ENCODE measurements at regions not wholly inside any gene's neighbourhood (a gene's known extent, or its start where the extent isn't known, plus 50 kb on each side); places are given as distances from the start of the nearest gene placed in this dataset.

GRCh38 chr21:38913893-38914527 lies 108.3 kb downstream of the ETS2 start:
- POLR2A ChIA-PET: interaction anchor here (0.8 to 2.5 kb wide), 6 partner anchors 10 to 136 kb away, joined by 3 to 17 read pairs (median 4); no protein-coding TSS in a partner anchor

GRCh38 chr21:38913120-38913892 lies 107.6 kb downstream of the ETS2 start:
- Mint-ChIP-seq H3K36me3 (ENCODE audit: insufficient read depth, unreplicated experiment) (peaks cover 6% of the 10 kb centered on the region), H3K27ac (ENCODE audit: low read depth, unreplicated experiment) (no peak overlapping the region), H3K9me3 (ENCODE audit: unreplicated experiment) (no peaks in the 10 kb centered on the region), H3K4me3 (ENCODE audit: unreplicated experiment) (no peak overlapping the region), H3K27me3 (ENCODE audit: insufficient read depth, unreplicated experiment) (no peaks in the 10 kb centered on the region), H3K4me1 (ENCODE audit: insufficient read depth, unreplicated experiment) (peaks cover 9% of the 10 kb centered on the region)
- CTCF ChIA-PET: no interaction called here
- BruUV-seq (replicated peaks): TSS peak; percentile 16
- peak; percentile 92 for DNase-seq (ENCODE audit: unreplicated experiment)
- POLR2A ChIA-PET: interaction anchor here (0.6 to 12.7 kb wide), 15 partner anchors 9 to 270 kb away, joined by 3 to 188 read pairs (median 3); partner anchors contain the start of genes ETS2 and PSMG1
- intact Hi-C loops (cut with micrococcal nuclease): loop anchor here (2.0 to 10.0 kb wide), 4 partner anchors 45 to 131 kb away; partner anchors contain the start of gene ETS2
- TF ChIP-seq CTCF (IDR thresholded peaks at IDR 0.05; ENCODE audit: unreplicated experiment): no peak

More at GRCh38 chr21:38913893-38914527, 108.3 kb downstream of the ETS2 start:
- BruUV-seq (replicated peaks): no TSS peak
- Mint-ChIP-seq H3K4me1 (ENCODE audit: insufficient read depth, unreplicated experiment) (peaks cover 6% of the 10 kb centered on the region), H3K27ac (ENCODE audit: low read depth, unreplicated experiment) (no peak overlapping the region), H3K4me3 (ENCODE audit: unreplicated experiment) (no peak overlapping the region), H3K36me3 (ENCODE audit: insufficient read depth, unreplicated experiment) (peaks cover 6% of the 10 kb centered on the region), H3K27me3 (ENCODE audit: insufficient read depth, unreplicated experiment) (no peaks in the 10 kb centered on the region), H3K9me3 (ENCODE audit: unreplicated experiment) (no peaks in the 10 kb centered on the region)
- intact Hi-C loops (cut with micrococcal nuclease): loop anchor here (2.0 to 10.0 kb wide), 4 partner anchors 45 to 131 kb away; partner anchors contain the start of gene ETS2
- no peak for DNase-seq (ENCODE audit: unreplicated experiment)
- CTCF ChIA-PET: no interaction called here
- TF ChIP-seq CTCF (IDR thresholded peaks at IDR 0.05; ENCODE audit: unreplicated experiment): no peak

GRCh38 chr21:38912789-38913119 lies 107.0 kb downstream of the ETS2 start:
- no peaks in the 10 kb centered on the region for H3K9me3 Mint-ChIP-seq (ENCODE audit: unreplicated experiment)
- H3K36me3 Mint-ChIP-seq (ENCODE audit: insufficient read depth, unreplicated experiment): peaks cover 6% of the 10 kb centered on the region
- no peaks in the 10 kb centered on the region for H3K27me3 Mint-ChIP-seq (ENCODE audit: insufficient read depth, unreplicated experiment)
- CTCF ChIA-PET: no interaction called here
- H3K4me3 Mint-ChIP-seq (ENCODE audit: unreplicated experiment): no peak overlapping the region
- TF ChIP-seq CTCF (IDR thresholded peaks at IDR 0.05; ENCODE audit: unreplicated experiment): no peak
- intact Hi-C loops (cut with micrococcal nuclease): loop anchor here (2.0 to 10.0 kb wide), 4 partner anchors 46 to 132 kb away; partner anchors contain the start of gene ETS2
- H3K4me1 Mint-ChIP-seq (ENCODE audit: insufficient read depth, unreplicated experiment): peaks cover 14% of the 10 kb centered on the region
- H3K27ac Mint-ChIP-seq (ENCODE audit: low read depth, unreplicated experiment): no peak overlapping the region
- TSS peak; percentile 66 for BruUV-seq (replicated peaks)
- POLR2A ChIA-PET: interaction anchor here (0.5 to 12.7 kb wide), 15 partner anchors 9 to 271 kb away, joined by 3 to 188 read pairs (median 3); partner anchors contain the start of genes ETS2 and PSMG1
- DNase-seq (ENCODE audit: unreplicated experiment): no peak

- CTCF ChIA-PET: no interaction called here
- intact Hi-C loops (cut with micrococcal nuclease): loop anchor here (2.0 to 10.0 kb wide), 4 partner anchors 47 to 133 kb away; partner anchors contain the start of gene ETS2
- no TSS peak for BruUV-seq (replicated peaks)
These were observed 106.4 kb downstream of the ETS2 start for GRCh38 chr21:38912102-38912629.

More at GRCh38 chr21:38912102-38912629, 106.4 kb downstream of the ETS2 start:
- Mint-ChIP-seq H3K4me1 (ENCODE audit: insufficient read depth, unreplicated experiment) (peaks cover 20% of the 10 kb centered on the region), H3K27ac (ENCODE audit: low read depth, unreplicated experiment) (peak overlapping the region; percentile 82), H3K4me3 (ENCODE audit: unreplicated experiment) (no peak overlapping the region), H3K9me3 (ENCODE audit: unreplicated experiment) (no peaks in the 10 kb centered on the region), H3K27me3 (ENCODE audit: insufficient read depth, unreplicated experiment) (no peaks in the 10 kb centered on the region), H3K36me3 (ENCODE audit: insufficient read depth, unreplicated experiment) (peaks cover 6% of the 10 kb centered on the region)
- no peak for DNase-seq (ENCODE audit: unreplicated experiment)
- no peak for TF ChIP-seq CTCF (IDR thresholded peaks at IDR 0.05; ENCODE audit: unreplicated experiment)
- POLR2A ChIA-PET: interaction anchor here (0.5 to 12.7 kb wide), 16 partner anchors 8 to 249 kb away, joined by 3 to 188 read pairs (median 6); partner anchors contain the start of gene ETS2
